ENCODE measurements at regions not wholly inside any gene's neighbourhood (a gene's known extent, or its start where the extent isn't known, plus 50 kb on each side); places are given as distances from the start of the nearest gene placed in this dataset.

GRCh38 chr14:85444635-85445034 is 85.3 kb upstream of the FLRT2 start:
- no peak for DNase-seq (ENCODE audit: extremely low read depth, insufficient read length)
- Histone ChIP-seq H3K27me3 (replicated peaks; ENCODE audit: control insufficient read depth, insufficient read depth, low read length) (no peaks in the 10 kb centered on the region), H3K4me3 (replicated peaks; ENCODE audit: low read depth, low read length) (no peak overlapping the region), H3K36me3 (ENCODE audit: control insufficient read depth, insufficient read depth, low read length) (no peaks in the 10 kb centered on the region)
- TF ChIP-seq CTCF (IDR thresholded peaks at IDR 0.05; ENCODE audit: insufficient read depth, low read length, poor library complexity, severe bottlenecking), result no peak

- no peak for DNase-seq (ENCODE audit: extremely low read depth, insufficient read length)
- H3K27me3 ChIP-seq (replicated peaks; ENCODE audit: control insufficient read depth, insufficient read depth, low read length), result no peaks in the 10 kb centered on the region
- no peak for TF ChIP-seq CTCF (IDR thresholded peaks at IDR 0.05; ENCODE audit: insufficient read depth, low read length, poor library complexity, severe bottlenecking)
Observed at GRCh38 chr14:85445151-85445795, 84.7 kb upstream of the FLRT2 start.

DNA sequence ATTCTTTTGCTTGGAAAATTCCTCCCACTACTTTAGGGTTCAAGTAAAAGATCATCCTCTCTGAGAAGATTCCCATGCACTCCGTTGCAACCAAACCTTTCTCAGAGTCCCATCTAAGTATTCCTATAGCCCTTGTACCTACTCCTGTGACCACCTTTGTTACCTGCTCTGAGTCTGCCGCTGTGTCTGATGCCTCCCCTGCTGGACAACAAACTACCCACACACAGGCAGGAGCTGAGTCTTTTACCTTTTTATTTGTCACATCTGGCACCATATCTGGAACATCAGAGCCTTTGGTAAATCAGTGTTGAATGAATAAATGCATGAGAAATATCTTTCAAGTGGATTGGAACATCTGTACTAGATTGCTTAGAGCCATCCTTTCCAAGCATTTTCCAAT is 82.1 kb upstream of the FLRT2 start:
- no peak for DNase-seq (ENCODE audit: extremely low read depth, insufficient read length)
- Histone ChIP-seq H3K36me3 (ENCODE audit: control insufficient read depth, insufficient read depth, low read length) (no peaks in the 10 kb centered on the region), H3K4me3 (replicated peaks; ENCODE audit: low read depth, low read length) (no peak overlapping the region), H3K27me3 (replicated peaks; ENCODE audit: control insufficient read depth, insufficient read depth, low read length) (no peaks in the 10 kb centered on the region)
- no peak for TF ChIP-seq CTCF (IDR thresholded peaks at IDR 0.05; ENCODE audit: insufficient read depth, low read length, poor library complexity, severe bottlenecking)

More at GRCh38 chr14:85445151-85445795, 84.7 kb upstream of the FLRT2 start:
- no peak overlapping the region for H3K4me3 ChIP-seq (replicated peaks; ENCODE audit: low read depth, low read length)
- no peaks in the 10 kb centered on the region for H3K36me3 ChIP-seq (ENCODE audit: control insufficient read depth, insufficient read depth, low read length)

GRCh38 chr14:85451421-85451820 is 78.5 kb upstream of the FLRT2 start:
- DNase-seq (ENCODE audit: extremely low read depth, insufficient read length), result no peak
- Histone ChIP-seq H3K4me3 (replicated peaks; ENCODE audit: low read depth, low read length) (no peak overlapping the region), H3K36me3 (ENCODE audit: control insufficient read depth, insufficient read depth, low read length) (no peaks in the 10 kb centered on the region), H3K27me3 (replicated peaks; ENCODE audit: control insufficient read depth, insufficient read depth, low read length) (no peaks in the 10 kb centered on the region)
- TF ChIP-seq CTCF (IDR thresholded peaks at IDR 0.05; ENCODE audit: insufficient read depth, low read length, poor library complexity, severe bottlenecking), result no peak

GRCh38 chr14:85453401-85454225 is 76.3 kb upstream of the FLRT2 start:
- no peaks in the 10 kb centered on the region for H3K27me3 ChIP-seq (replicated peaks; ENCODE audit: control insufficient read depth, insufficient read depth, low read length)
- no peak for TF ChIP-seq CTCF (IDR thresholded peaks at IDR 0.05; ENCODE audit: insufficient read depth, low read length, poor library complexity, severe bottlenecking)
- no peak overlapping the region for H3K4me3 ChIP-seq (replicated peaks; ENCODE audit: low read depth, low read length)
- no peak for DNase-seq (ENCODE audit: extremely low read depth, insufficient read length)
- H3K36me3 ChIP-seq (ENCODE audit: control insufficient read depth, insufficient read depth, low read length), result no peaks in the 10 kb centered on the region
